Hepatocyte (in vitro differentiated cells): ENCODE measurements at regions not wholly inside any gene's neighbourhood (a gene's known extent, or its start where the extent isn't known, plus 50 kb on each side); places are given as distances from the start of the nearest gene placed in this dataset.
"Not testable (repeated sequence)": the region's sequence is repeated elsewhere in the genome, so short reads cannot be mapped to it uniquely, and the experiment has no call there.

Experiments used
- EZH2phosphoT487 ChIP-seq: fragments of 200-600 bp; sonication (generic); IDR thresholded peaks from one replicate; pipeline ENCODE4 v1.6.1; 2018; ENCODE audit warnings: antibody characterized with exemption, mild to moderate bottlenecking, low read depth, moderate library complexity; ENCODE audit not compliant: unreplicated experiment, severe bottlenecking
- TF ChIP-seq, protein P1 (sequence below): fragments of 200-600 bp; sonication (generic); IDR thresholded peaks from 2 replicates; pipeline ENCODE4 v1.5.1; 2016; ENCODE audit warnings: antibody characterized with exemption, mild to moderate bottlenecking; ENCODE audit not compliant: poor library complexity

DNA sequence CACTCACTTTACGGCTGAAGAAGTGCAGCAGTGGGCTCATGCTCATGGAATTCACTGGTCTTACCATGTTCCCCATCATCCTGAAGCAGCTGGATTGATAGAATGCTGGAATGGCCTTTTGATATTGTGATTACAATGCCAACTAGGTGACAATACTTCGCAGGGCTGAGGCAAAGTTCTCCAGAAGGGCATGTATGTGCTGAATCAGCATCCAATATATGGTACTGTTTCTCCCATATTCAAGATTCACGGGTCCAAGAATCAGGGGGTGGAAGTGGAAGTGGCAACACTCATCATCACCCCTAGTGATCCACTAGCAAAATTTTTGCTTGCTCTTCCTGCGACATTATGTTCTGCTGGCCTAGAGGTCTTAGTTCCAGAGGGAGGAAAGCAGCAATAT lies 353.3 kb downstream of the C12orf75 start:
- TF ChIP-seq, protein P1, sequence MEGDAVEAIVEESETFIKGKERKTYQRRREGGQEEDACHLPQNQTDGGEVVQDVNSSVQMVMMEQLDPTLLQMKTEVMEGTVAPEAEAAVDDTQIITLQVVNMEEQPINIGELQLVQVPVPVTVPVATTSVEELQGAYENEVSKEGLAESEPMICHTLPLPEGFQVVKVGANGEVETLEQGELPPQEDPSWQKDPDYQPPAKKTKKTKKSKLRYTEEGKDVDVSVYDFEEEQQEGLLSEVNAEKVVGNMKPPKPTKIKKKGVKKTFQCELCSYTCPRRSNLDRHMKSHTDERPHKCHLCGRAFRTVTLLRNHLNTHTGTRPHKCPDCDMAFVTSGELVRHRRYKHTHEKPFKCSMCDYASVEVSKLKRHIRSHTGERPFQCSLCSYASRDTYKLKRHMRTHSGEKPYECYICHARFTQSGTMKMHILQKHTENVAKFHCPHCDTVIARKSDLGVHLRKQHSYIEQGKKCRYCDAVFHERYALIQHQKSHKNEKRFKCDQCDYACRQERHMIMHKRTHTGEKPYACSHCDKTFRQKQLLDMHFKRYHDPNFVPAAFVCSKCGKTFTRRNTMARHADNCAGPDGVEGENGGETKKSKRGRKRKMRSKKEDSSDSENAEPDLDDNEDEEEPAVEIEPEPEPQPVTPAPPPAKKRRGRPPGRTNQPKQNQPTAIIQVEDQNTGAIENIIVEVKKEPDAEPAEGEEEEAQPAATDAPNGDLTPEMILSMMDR: not testable (repeated sequence)
- not testable (repeated sequence) for TF ChIP-seq EZH2phosphoT487
